Suprapubic skin (tissue), 4 donors: ENCODE measurements at regions not wholly inside any gene's neighbourhood (a gene's known extent, or its start where the extent isn't known, plus 50 kb on each side); places are given as distances from the start of the nearest gene placed in this dataset.

Experiments
- CTCF ChIP-seq, 2 donors: fragments of 200-600 bp in 1 of 2; fragments of 450-650 bp in 1 of 2; sonication (generic) in 1 of 2; IDR thresholded peaks; one replicate each; pipeline ENCODE4 v1.5.1; 2016 to 2019; ENCODE audit warnings: antibody characterized with exemption in 2 of 2, mild to moderate bottlenecking in 1 of 2, moderate library complexity in 1 of 2
- EP300 ChIP-seq: sonication (generic); formaldehyde crosslinking; IDR thresholded peaks from one replicate; pipeline ENCODE4 v1.6.1; 2017; ENCODE audit warnings: antibody characterized with exemption
- POLR2A ChIP-seq, 2 donors: fragments of 450-650 bp; IDR thresholded peaks; one replicate each; pipeline ENCODE4 v1.6.1; 2017; ENCODE audit warnings: antibody characterized with exemption in 2 of 2, mild to moderate bottlenecking in 2 of 2, moderate library complexity in 2 of 2
- POLR2AphosphoS5 ChIP-seq, 3 donors: sonication (generic); formaldehyde crosslinking; IDR thresholded peaks; one replicate each; pipeline ENCODE4 v1.6.1; 2017; ENCODE audit warnings: antibody characterized with exemption in 3 of 3

- no peak for TF ChIP-seq POLR2A (IDR thresholded peaks at IDR 0.05)
- TF ChIP-seq CTCF (IDR thresholded peaks at IDR 0.05) = no peak
- no peak for TF ChIP-seq EP300
- no peak for TF ChIP-seq POLR2AphosphoS5 (IDR thresholded peaks at IDR 0.05)
Measured at GRCh38 chr10:128422190-128422589, 296.0 kb upstream of the MKI67 start.
